ENCODE measurements at regions not wholly inside any gene's neighbourhood (a gene's known extent, or its start where the extent isn't known, plus 50 kb on each side); places are given as distances from the start of the nearest gene placed in this dataset.

DNA sequence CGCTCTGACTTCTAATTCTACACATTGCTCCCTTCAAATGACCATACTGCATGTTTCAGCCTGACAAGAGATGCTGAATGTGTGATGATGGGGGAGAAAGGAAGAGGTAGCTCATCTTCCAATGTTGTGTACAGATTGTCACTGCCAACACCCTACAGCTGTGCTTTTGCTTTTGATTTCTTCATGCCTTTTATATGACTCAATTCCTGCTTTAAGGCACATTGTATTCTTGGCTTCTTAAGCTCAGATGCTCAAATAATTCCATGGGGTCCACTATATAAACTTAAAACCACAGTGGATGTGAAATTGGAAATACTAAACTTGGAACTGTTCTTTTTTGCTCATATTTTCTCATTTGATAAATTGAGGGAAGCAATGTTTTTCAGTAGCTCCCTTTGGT, 183.2 kb upstream of the WDFY3 start:
- TF ChIP-seq CTCF (IDR thresholded peaks at IDR 0.05 in 8 of 11, conservative IDR thresholded peaks at IDR 0.05 in 3 of 11), result no peak
- TF ChIP-seq POLR2AphosphoS5 (IDR thresholded peaks at IDR 0.05), result no peak
- TF ChIP-seq POLR2A (IDR thresholded peaks at IDR 0.05), result no peak
